ENCODE measurements at regions not wholly inside any gene's neighbourhood (a gene's known extent, or its start where the extent isn't known, plus 50 kb on each side); places are given as distances from the start of the nearest gene placed in this dataset.

DNA sequence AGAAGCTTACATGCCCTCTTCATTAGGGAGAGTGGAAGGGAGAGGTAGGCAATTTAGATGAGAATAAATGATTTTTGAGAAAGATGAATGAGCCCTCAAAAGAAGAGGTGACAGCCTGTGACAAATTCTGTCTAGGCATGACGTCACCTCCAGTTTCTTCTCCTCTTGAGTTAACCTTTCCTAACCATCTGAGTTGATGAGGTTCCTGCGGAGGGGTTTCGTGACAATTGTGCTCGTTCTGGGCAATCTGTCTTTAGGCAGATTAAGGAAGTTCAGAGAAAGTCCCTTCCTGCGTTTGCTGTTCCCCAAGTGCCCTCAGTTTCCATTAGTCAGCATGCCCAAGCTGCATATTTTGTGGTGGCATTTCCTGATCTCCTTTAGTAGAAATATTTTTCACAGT, 640.2 kb upstream of the SYT4 start:
- Mint-ChIP-seq H3K36me3 (ENCODE audit: low read depth) (no peaks in the 10 kb centered on the region), H3K4me3 (no peak overlapping the region), H3K27ac (no peak overlapping the region), H3K4me1 (ENCODE audit: low read depth) (no peaks in the 10 kb centered on the region), H3K9me3 (peaks cover 4% of the 10 kb centered on the region), H3K27me3 (no peaks in the 10 kb centered on the region)
- ChIA-PET CTCF (no interaction called here), POLR2A (no interaction called here)
- DNase-seq (no peak), ATAC-seq (no peak)
- intact Hi-C loops (cut with micrococcal nuclease), result no loop called here
- TF ChIP-seq, protein P1, sequence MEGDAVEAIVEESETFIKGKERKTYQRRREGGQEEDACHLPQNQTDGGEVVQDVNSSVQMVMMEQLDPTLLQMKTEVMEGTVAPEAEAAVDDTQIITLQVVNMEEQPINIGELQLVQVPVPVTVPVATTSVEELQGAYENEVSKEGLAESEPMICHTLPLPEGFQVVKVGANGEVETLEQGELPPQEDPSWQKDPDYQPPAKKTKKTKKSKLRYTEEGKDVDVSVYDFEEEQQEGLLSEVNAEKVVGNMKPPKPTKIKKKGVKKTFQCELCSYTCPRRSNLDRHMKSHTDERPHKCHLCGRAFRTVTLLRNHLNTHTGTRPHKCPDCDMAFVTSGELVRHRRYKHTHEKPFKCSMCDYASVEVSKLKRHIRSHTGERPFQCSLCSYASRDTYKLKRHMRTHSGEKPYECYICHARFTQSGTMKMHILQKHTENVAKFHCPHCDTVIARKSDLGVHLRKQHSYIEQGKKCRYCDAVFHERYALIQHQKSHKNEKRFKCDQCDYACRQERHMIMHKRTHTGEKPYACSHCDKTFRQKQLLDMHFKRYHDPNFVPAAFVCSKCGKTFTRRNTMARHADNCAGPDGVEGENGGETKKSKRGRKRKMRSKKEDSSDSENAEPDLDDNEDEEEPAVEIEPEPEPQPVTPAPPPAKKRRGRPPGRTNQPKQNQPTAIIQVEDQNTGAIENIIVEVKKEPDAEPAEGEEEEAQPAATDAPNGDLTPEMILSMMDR (IDR thresholded peaks at IDR 0.05), result no peak

DNA sequence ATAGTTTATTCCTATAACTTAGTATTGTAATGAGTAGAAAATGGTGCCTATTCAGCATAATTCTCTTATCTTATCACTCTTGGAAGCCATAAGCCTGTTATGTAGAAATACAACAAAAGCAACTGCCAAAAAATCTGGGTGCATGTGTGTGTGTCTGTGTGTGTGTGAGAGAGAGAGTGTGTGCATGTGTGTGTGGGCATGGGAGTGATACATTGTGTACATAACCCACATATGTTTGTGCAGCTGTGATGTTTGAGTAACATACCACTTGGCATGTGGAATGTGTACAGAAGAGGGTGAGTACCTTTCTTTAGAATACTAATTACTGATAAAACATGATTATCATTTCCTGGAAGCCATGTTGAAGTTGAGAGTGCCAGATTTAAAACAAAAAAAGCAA, 642.3 kb upstream of the SYT4 start:
- Mint-ChIP-seq H3K27ac (no peak overlapping the region), H3K4me1 (ENCODE audit: low read depth) (no peaks in the 10 kb centered on the region), H3K4me3 (no peak overlapping the region), H3K9me3 (peaks cover 5% of the 10 kb centered on the region), H3K36me3 (ENCODE audit: low read depth) (no peaks in the 10 kb centered on the region), H3K27me3 (no peaks in the 10 kb centered on the region)
- TF ChIP-seq, protein P1 (IDR thresholded peaks at IDR 0.05), result no peak
- POLR2A ChIA-PET, result no interaction called here
- intact Hi-C loops (cut with micrococcal nuclease), result no loop called here
- CTCF ChIA-PET, result no interaction called here
- DNase-seq (no peak), ATAC-seq (no peak)

GRCh38 chr18:43931439-43931838, 654.1 kb upstream of the SYT4 start:
- no peak for ATAC-seq
- TF ChIP-seq, protein P1 (IDR thresholded peaks at IDR 0.05), result no peak
- Mint-ChIP-seq H3K9me3 (peaks cover 2% of the 10 kb centered on the region), H3K4me1 (ENCODE audit: low read depth) (no peaks in the 10 kb centered on the region), H3K4me3 (no peak overlapping the region), H3K36me3 (ENCODE audit: low read depth) (no peaks in the 10 kb centered on the region), H3K27me3 (no peaks in the 10 kb centered on the region), H3K27ac (no peak overlapping the region)
- CTCF ChIA-PET, result no interaction called here
- DNase-seq, result no peak
- intact Hi-C loops (cut with micrococcal nuclease), result no loop called here
- POLR2A ChIA-PET, result no interaction called here

GRCh38 chr18:43932140-43932539, 654.9 kb upstream of the SYT4 start:
- Mint-ChIP-seq H3K4me1 (ENCODE audit: low read depth) (no peaks in the 10 kb centered on the region), H3K4me3 (no peak overlapping the region)
- TF ChIP-seq, protein P1 (IDR thresholded peaks at IDR 0.05), result no peak

GRCh38 chr18:43933177-43933576, 655.9 kb upstream of the SYT4 start:
- TF ChIP-seq, protein P1 (IDR thresholded peaks at IDR 0.05), result no peak
- H3K27me3 Mint-ChIP-seq, result no peaks in the 10 kb centered on the region
- POLR2A ChIA-PET, result no interaction called here
- DNase-seq, result no peak
- ATAC-seq, result no peak
- intact Hi-C loops (cut with micrococcal nuclease), result no loop called here
- no peak overlapping the region for H3K27ac Mint-ChIP-seq
- no peaks in the 10 kb centered on the region for H3K36me3 Mint-ChIP-seq (ENCODE audit: low read depth)
- H3K9me3 Mint-ChIP-seq, result peaks cover 2% of the 10 kb centered on the region
- H3K4me3 Mint-ChIP-seq, result no peak overlapping the region
- CTCF ChIA-PET, result no interaction called here
- no peaks in the 10 kb centered on the region for H3K4me1 Mint-ChIP-seq (ENCODE audit: low read depth)

More at GRCh38 chr18:43932140-43932539, 654.9 kb upstream of the SYT4 start:
- intact Hi-C loops (cut with micrococcal nuclease), result no loop called here
- H3K27me3 Mint-ChIP-seq, result no peaks in the 10 kb centered on the region
- DNase-seq (no peak), ATAC-seq (no peak)
- ChIA-PET POLR2A (no interaction called here), CTCF (no interaction called here)
- H3K9me3 Mint-ChIP-seq, result peaks cover 2% of the 10 kb centered on the region
- H3K27ac Mint-ChIP-seq, result no peak overlapping the region
- no peaks in the 10 kb centered on the region for H3K36me3 Mint-ChIP-seq (ENCODE audit: low read depth)

Data from activated CD8-positive, alpha-beta T cell treated with anti-CD3 and anti-CD28 coated beads for 36 hours (primary cell).